GM21367 (cell line): ENCODE measurements at regions not wholly inside any gene's neighbourhood (a gene's known extent, or its start where the extent isn't known, plus 50 kb on each side); places are given as distances from the start of the nearest gene placed in this dataset.

Experiments
- ATAC-seq: cut with Tn5 transposase; IDR thresholded peaks from one replicate; pipeline ENCODE4 v1.9.1; 2021; ENCODE audit not compliant: unreplicated experiment

GRCh38 chr11:80054582-80055165 lies 613.8 kb upstream of the TENM4 start:
- ATAC-seq = no peak

- ATAC-seq = no peak
Measured at GRCh38 chr11:80048513-80048912, 607.7 kb upstream of the TENM4 start.

GRCh38 chr11:80041136-80042000 lies 600.5 kb upstream of the TENM4 start:
- ATAC-seq = no peak

GRCh38 chr11:80034801-80035200 lies 594.0 kb upstream of the TENM4 start:
- ATAC-seq = no peak

GRCh38 chr11:80031014-80031600 lies 590.3 kb upstream of the TENM4 start:
- no peak for ATAC-seq

- ATAC-seq = no peak
Measured at GRCh38 chr11:80028998-80029397, 588.2 kb upstream of the TENM4 start.

GRCh38 chr11:80024119-80024518 lies 583.3 kb upstream of the TENM4 start:
- no peak for ATAC-seq

- no peak for ATAC-seq
Measured at GRCh38 chr11:80023386-80023785, 582.6 kb upstream of the TENM4 start.

GRCh38 chr11:80010536-80010935 lies 569.7 kb upstream of the TENM4 start:
- ATAC-seq = no peak

- ATAC-seq = no peak
Measured at GRCh38 chr11:80009081-80009480, 568.3 kb upstream of the TENM4 start.

GRCh38 chr11:80007616-80008015 lies 566.8 kb upstream of the TENM4 start:
- ATAC-seq = no peak

- no peak for ATAC-seq
Measured at GRCh38 chr11:79990141-79990540, 549.3 kb upstream of the TENM4 start.

GRCh38 chr11:79982185-79982584 lies 541.4 kb upstream of the TENM4 start:
- no peak for ATAC-seq

- no peak for ATAC-seq
Measured at GRCh38 chr11:79980916-79981315, 540.1 kb upstream of the TENM4 start.

GRCh38 chr11:79973721-79974617 lies 533.1 kb upstream of the TENM4 start:
- ATAC-seq = no peak

GRCh38 chr11:79971255-79971654 lies 530.4 kb upstream of the TENM4 start:
- no peak for ATAC-seq

GRCh38 chr11:79966592-79966991 lies 525.8 kb upstream of the TENM4 start:
- ATAC-seq = no peak

GRCh38 chr11:79963856-79964645 lies 523.2 kb upstream of the TENM4 start:
- no peak for ATAC-seq

- no peak for ATAC-seq
Measured at GRCh38 chr11:79960461-79960860, 519.6 kb upstream of the TENM4 start.

GRCh38 chr11:79959318-79959717 lies 518.5 kb upstream of the TENM4 start:
- ATAC-seq = no peak
